GM12865 (cell line): ENCODE measurements at regions not wholly inside any gene's neighbourhood (a gene's known extent, or its start where the extent isn't known, plus 50 kb on each side); places are given as distances from the start of the nearest gene placed in this dataset.

Experiments used
- DNase-seq: peaks from one replicate; pipeline ENCODE4 v3.0.0; 2010; ENCODE audit warnings: low read depth
- H3K4me3 ChIP-seq: 2 replicates; pipeline ENCODE4 v1.5.1; 2011; ENCODE audit warnings: mild to moderate bottlenecking, low read depth, low read length, control low read depth
- TF ChIP-seq, protein P1 (sequence below): IDR thresholded peaks from 2 replicates; pipeline ENCODE4 v1.5.1; 2011; ENCODE audit warnings: low read length, control low read depth, low read depth, inconsistent platforms; ENCODE audit not compliant: insufficient read depth; ENCODE audit errors: missing control alignments

GRCh38 chr2:7666596-7667259, 749.5 kb downstream of the RNF144A start:
- TF ChIP-seq, protein P1, sequence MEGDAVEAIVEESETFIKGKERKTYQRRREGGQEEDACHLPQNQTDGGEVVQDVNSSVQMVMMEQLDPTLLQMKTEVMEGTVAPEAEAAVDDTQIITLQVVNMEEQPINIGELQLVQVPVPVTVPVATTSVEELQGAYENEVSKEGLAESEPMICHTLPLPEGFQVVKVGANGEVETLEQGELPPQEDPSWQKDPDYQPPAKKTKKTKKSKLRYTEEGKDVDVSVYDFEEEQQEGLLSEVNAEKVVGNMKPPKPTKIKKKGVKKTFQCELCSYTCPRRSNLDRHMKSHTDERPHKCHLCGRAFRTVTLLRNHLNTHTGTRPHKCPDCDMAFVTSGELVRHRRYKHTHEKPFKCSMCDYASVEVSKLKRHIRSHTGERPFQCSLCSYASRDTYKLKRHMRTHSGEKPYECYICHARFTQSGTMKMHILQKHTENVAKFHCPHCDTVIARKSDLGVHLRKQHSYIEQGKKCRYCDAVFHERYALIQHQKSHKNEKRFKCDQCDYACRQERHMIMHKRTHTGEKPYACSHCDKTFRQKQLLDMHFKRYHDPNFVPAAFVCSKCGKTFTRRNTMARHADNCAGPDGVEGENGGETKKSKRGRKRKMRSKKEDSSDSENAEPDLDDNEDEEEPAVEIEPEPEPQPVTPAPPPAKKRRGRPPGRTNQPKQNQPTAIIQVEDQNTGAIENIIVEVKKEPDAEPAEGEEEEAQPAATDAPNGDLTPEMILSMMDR, result no peak
- DNase-seq, result peak; percentile 10

GRCh38 chr2:7667260-7667757, 750.1 kb downstream of the RNF144A start:
- TF ChIP-seq, protein P1, result no peak
- DNase-seq, result no peak
- no peak overlapping the region for H3K4me3 ChIP-seq

More at GRCh38 chr2:7666596-7667259, 749.5 kb downstream of the RNF144A start:
- H3K4me3 ChIP-seq, result no peak overlapping the region

GRCh38 chr2:7670905-7671641, 753.9 kb downstream of the RNF144A start:
- H3K4me3 ChIP-seq, result no peak overlapping the region
- DNase-seq, result no peak

DNA sequence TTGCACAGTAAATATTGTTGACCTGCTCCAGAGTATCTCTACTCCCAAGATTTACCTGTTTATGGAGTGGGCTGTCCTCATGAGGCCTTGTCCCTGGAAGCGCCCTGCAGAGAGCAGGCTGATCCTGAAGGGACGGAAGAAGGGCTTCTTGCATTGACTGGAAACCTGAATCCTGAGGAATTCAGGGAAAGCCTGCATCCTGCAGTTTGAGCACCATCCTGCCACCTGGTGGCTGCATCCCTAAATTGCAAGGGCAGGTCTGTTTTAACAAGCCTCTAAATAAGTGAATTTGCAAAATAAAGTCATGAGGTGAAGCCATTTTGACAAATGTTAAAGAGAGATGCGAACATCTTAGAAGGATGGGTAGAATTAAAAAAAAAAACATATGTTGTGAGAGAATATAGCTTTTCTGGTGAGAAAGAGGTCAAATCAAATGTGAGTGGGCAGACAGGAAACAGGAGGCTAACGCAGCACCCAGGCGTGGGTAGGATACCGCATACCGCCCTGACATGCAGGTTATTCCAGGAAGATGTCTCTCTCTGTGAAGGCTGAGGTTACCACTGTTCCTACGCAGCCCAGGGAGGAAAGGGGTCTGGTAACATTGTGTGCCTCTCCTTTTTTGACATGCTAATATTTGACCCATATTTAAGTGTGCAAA, 754.9 kb downstream of the RNF144A start:
- peak; percentile 69 for DNase-seq
- TF ChIP-seq, protein P1, result peak; percentile 75
- no peak overlapping the region for H3K4me3 ChIP-seq

More at GRCh38 chr2:7670905-7671641, 753.9 kb downstream of the RNF144A start:
- TF ChIP-seq, protein P1, result no peak

GRCh38 chr2:7672685-7673071, 755.5 kb downstream of the RNF144A start:
- TF ChIP-seq, protein P1, result no peak
- no peak overlapping the region for H3K4me3 ChIP-seq
- DNase-seq, result no peak

DNA sequence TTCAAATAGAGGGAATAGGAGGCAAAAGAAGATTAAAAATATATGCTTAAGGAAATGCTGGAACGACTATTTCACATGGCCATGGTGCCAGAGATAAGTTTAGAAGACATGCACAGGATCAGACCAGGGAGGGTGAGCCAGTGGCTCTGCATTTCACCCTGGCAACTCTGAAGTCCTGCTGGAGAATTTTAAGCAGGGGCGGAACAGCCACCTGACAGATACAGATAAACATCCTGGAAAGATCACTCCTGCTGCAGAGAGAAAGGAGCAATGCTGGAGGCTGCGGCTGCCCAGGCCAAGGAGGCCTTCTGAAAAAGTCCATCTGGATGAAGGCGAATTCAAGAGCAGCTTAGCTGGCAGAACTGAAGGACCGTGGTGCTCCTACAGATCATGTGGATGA, 755.9 kb downstream of the RNF144A start:
- no peak overlapping the region for H3K4me3 ChIP-seq
- TF ChIP-seq, protein P1, result no peak
- DNase-seq, result no peak
